ENCODE measurements at regions not wholly inside any gene's neighbourhood (a gene's known extent, or its start where the extent isn't known, plus 50 kb on each side); places are given as distances from the start of the nearest gene placed in this dataset.

DNA sequence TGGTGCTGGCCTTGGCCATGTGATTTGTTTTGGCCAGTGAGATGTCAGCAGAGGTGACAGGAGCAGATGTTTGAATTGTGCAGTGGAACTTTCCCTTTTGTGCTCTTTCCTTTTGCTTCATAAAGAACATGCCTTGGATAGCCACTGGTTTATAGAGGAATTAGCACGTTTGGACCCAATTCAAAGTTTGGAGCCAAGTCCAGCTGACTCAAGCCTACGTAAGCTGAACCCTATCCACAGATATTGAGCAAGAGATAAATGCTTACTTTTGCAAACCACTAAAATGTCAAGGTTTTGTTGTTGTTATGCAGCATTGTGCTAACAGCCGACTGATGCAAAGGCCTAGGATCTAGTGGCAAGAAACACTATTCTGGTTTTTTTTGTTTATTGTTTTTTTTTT is 230.9 kb upstream of the CITED2 start:
- WGBS = 45% methylated on average over 3 of the region's 3 CpGs
- TF ChIP-seq POLR2A (IDR thresholded peaks at IDR 0.05) (no peak), POLR2AphosphoS5 (IDR thresholded peaks at IDR 0.05) (no peak), EP300 (IDR thresholded peaks at IDR 0.05) (no peak)
- TF ChIP-seq, protein P1, sequence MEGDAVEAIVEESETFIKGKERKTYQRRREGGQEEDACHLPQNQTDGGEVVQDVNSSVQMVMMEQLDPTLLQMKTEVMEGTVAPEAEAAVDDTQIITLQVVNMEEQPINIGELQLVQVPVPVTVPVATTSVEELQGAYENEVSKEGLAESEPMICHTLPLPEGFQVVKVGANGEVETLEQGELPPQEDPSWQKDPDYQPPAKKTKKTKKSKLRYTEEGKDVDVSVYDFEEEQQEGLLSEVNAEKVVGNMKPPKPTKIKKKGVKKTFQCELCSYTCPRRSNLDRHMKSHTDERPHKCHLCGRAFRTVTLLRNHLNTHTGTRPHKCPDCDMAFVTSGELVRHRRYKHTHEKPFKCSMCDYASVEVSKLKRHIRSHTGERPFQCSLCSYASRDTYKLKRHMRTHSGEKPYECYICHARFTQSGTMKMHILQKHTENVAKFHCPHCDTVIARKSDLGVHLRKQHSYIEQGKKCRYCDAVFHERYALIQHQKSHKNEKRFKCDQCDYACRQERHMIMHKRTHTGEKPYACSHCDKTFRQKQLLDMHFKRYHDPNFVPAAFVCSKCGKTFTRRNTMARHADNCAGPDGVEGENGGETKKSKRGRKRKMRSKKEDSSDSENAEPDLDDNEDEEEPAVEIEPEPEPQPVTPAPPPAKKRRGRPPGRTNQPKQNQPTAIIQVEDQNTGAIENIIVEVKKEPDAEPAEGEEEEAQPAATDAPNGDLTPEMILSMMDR (IDR thresholded peaks at IDR 0.05) = no peak
- no peak overlapping the region for H3K27ac ChIP-seq

DNA sequence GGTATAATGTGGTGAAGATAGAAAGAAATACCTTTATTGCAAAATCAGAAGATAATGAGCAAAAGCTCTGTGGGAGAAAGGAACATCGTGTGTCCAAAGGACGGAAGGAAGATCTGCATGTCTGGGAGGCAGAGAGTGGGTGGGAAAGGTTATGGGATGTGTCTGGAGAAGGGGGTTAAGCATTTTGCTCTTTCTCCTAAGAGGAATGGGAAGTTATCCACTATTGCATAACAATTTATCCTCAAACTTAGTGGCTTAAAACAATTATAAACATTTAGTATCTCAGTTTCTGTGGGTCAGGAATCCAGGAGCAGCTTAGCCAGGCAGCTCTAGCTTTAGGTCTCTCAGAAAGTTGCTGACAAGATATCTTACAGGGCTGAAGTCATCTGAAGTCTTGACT is 229.1 kb upstream of the CITED2 start:
- no peaks in the 10 kb centered on the region for H3K27me3 ChIP-seq
- no peaks in the 10 kb centered on the region for H3K36me3 ChIP-seq
- 83% methylated on average over 2 of the region's 2 CpGs for WGBS
- peaks cover 3% of the 10 kb centered on the region for H3K4me1 ChIP-seq
- no peak for DNase-seq (ENCODE audit: low spot score in 2 of 2)
- TF ChIP-seq POLR2A (IDR thresholded peaks at IDR 0.05) (no peak), POLR2AphosphoS5 (IDR thresholded peaks at IDR 0.05) (no peak), EP300 (IDR thresholded peaks at IDR 0.05) (no peak)
- TF ChIP-seq, protein P1 (IDR thresholded peaks at IDR 0.05) = no peak
- H3K27ac ChIP-seq = no peak overlapping the region
- no peaks in the 10 kb centered on the region for H3K9me3 ChIP-seq
- H3K4me3 ChIP-seq = no peak overlapping the region

More for the DNA sequence above, 230.9 kb upstream of the CITED2 start:
- no peaks in the 10 kb centered on the region for H3K27me3 ChIP-seq
- H3K9me3 ChIP-seq = no peaks in the 10 kb centered on the region
- H3K36me3 ChIP-seq = no peaks in the 10 kb centered on the region
- DNase-seq (ENCODE audit: low spot score in 2 of 2) = no peak
- no peak overlapping the region for H3K4me3 ChIP-seq
- H3K4me1 ChIP-seq = no peaks in the 10 kb centered on the region

DNA sequence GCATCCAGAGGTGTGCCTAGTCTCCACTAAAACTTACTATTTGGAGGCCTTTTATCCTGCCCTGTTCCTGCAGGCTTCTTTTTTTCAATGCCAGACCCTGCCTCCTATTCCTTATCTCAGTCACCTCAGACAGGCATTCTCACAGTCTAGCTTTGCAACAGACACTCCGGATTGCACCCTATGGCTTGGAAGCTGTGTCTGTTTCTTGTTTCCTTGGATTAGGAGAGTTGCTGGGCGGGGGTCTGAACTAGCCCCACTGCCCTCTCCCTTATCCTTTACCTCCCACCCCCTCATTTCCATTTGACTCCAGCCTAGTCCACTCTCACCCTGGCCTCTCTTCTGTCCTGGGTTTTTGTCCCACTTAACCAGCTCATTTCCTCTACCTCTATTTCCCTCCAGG is 228.1 kb upstream of the CITED2 start:
- Histone ChIP-seq H3K27me3 (no peaks in the 10 kb centered on the region), H3K9me3 (no peaks in the 10 kb centered on the region), H3K27ac (no peak overlapping the region), H3K36me3 (no peaks in the 10 kb centered on the region), H3K4me1 (peaks cover 13% of the 10 kb centered on the region), H3K4me3 (no peak overlapping the region)
- 83% methylated on average over 2 of the region's 2 CpGs for WGBS
- TF ChIP-seq EP300 (IDR thresholded peaks at IDR 0.05) (no peak), POLR2AphosphoS5 (IDR thresholded peaks at IDR 0.05) (no peak), POLR2A (IDR thresholded peaks at IDR 0.05) (no peak)
- TF ChIP-seq, protein P1 (IDR thresholded peaks at IDR 0.05) = no peak
- DNase-seq (ENCODE audit: low spot score in 2 of 2) = no peak

DNA sequence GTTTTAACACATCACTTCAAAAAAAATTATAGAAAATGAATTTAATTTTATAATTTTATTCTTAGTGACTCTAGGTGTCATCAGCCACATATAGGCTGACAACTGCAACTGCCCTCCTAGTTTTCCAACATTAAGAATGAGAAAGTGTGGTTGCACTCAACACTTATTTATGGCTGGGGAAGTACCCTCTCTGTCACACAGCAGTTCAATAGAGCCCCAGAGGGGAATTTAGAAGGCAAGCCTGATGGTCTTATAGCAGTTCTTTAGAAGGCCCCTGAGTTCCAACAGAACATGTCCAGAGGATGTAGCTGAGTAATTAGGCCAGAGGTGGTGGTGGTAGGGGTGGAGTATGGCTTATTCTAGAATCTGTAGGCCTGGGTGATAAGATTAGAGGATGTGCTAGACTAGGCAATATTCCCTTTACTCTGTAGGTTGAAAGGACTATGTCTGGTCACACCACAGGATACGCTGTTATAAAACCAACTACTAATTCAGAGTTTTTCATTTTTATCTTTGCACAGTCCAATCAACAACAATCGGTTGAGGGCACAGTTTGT is 226.5 kb upstream of the CITED2 start:
- H3K27ac ChIP-seq = no peak overlapping the region
- TF ChIP-seq EP300 (IDR thresholded peaks at IDR 0.05) (no peak), POLR2AphosphoS5 (IDR thresholded peaks at IDR 0.05) (no peak), POLR2A (IDR thresholded peaks at IDR 0.05) (no peak)
- TF ChIP-seq, protein P1 (IDR thresholded peaks at IDR 0.05) = no peak
- peaks cover 24% of the 10 kb centered on the region for H3K4me1 ChIP-seq
- H3K4me3 ChIP-seq = no peak overlapping the region
- no peaks in the 10 kb centered on the region for H3K9me3 ChIP-seq
- H3K27me3 ChIP-seq = no peaks in the 10 kb centered on the region
- WGBS = 86% methylated on average over 2 of the region's 2 CpGs
- no peak for DNase-seq (ENCODE audit: low spot score in 2 of 2)
- no peaks in the 10 kb centered on the region for H3K36me3 ChIP-seq

DNA sequence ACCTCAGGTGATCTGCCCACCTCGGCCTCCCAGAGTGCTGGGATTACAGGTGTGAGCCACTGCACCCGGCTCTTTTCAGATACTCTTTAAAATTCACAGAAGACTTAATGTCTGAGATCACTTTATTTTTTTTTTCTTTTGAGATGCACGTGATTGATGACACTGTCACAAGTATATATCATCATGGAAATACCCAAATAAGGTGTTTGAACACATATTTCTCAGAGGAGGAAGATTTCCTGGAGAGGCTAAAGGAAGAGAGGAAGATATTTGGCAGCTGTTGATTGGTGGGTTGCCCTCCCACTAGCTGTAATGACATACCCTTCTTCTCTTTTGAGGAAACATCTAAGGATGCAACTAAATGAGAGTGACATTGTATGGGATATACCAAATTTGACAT is 225.9 kb upstream of the CITED2 start:
- no peak overlapping the region for H3K27ac ChIP-seq
- no peaks in the 10 kb centered on the region for H3K27me3 ChIP-seq
- H3K4me3 ChIP-seq = no peak overlapping the region
- no peaks in the 10 kb centered on the region for H3K9me3 ChIP-seq
- peaks cover 28% of the 10 kb centered on the region for H3K4me1 ChIP-seq
- TF ChIP-seq POLR2A (IDR thresholded peaks at IDR 0.05) = no peak
- no peak for TF ChIP-seq EP300 (IDR thresholded peaks at IDR 0.05)
- no peaks in the 10 kb centered on the region for H3K36me3 ChIP-seq
- WGBS = 90% methylated on average over 3 of the region's 3 CpGs
- DNase-seq (ENCODE audit: low spot score in 2 of 2) = no peak
